ENCODE measurements at regions not wholly inside any gene's neighbourhood (a gene's known extent, or its start where the extent isn't known, plus 50 kb on each side); places are given as distances from the start of the nearest gene placed in this dataset.

- peak; percentile 7 for DNase-seq (ENCODE audit: low read depth, low spot score)
- no peaks in the 10 kb centered on the region for H3K79me2 ChIP-seq (ENCODE audit: control insufficient read depth, insufficient read depth, low read length)
- H3K9me1 ChIP-seq (ENCODE audit: control insufficient read depth, extremely low read depth, insufficient read depth, low read length) = no peaks in the 10 kb centered on the region
- no peak for TF ChIP-seq EZH2 (IDR thresholded peaks at IDR 0.05; ENCODE audit: low read length)
- no peak for TF ChIP-seq CTCF (optimal IDR thresholded peaks at IDR 0.05 in 1 of 3, IDR thresholded peaks at IDR 0.05 in 1 of 3, conservative IDR thresholded peaks at IDR 0.05 in 1 of 3; ENCODE audit: extremely low read depth in 1 of 3, insufficient read depth in 2 of 3, low read length in 3 of 3)
- dilution Hi-C loops (cut with MboI; ENCODE audit: extremely low pct_ligation_motif_present, low sequenced_read_pairs) = no loop called here
- no peak overlapping the region for H3K4me3 ChIP-seq (ENCODE audit: control insufficient read depth in 2 of 3, extremely low read depth in 1 of 3, insufficient read depth in 2 of 3, low read depth in 1 of 3, low read length in 3 of 3)
- H4K20me1 ChIP-seq (ENCODE audit: control insufficient read depth, extremely low read depth, insufficient read depth, low read length) = no peaks in the 10 kb centered on the region
- FAIRE-seq = no peak
- no peak overlapping the region for H2AFZ ChIP-seq (ENCODE audit: control insufficient read depth, low read length)
- H3K27me3 ChIP-seq (ENCODE audit: control insufficient read depth, extremely low read depth, insufficient read depth, low read length) = no peaks in the 10 kb centered on the region
- H3K36me3 ChIP-seq (ENCODE audit: control insufficient read depth in 2 of 2, extremely low read depth in 1 of 2, insufficient read depth in 2 of 2, low read length in 2 of 2) = no peaks in the 10 kb centered on the region
- H3K4me1 ChIP-seq (ENCODE audit: control insufficient read depth, extremely low read depth, insufficient read depth, low read length) = peaks cover 22% of the 10 kb centered on the region
- no peak overlapping the region for H3K9ac ChIP-seq (ENCODE audit: control insufficient read depth, extremely low read depth, insufficient read depth, low read length)
- no peak overlapping the region for H3K4me2 ChIP-seq (ENCODE audit: control insufficient read depth, extremely low read depth, insufficient read depth, low read depth, low read length)
- no peak overlapping the region for H3K27ac ChIP-seq (ENCODE audit: control insufficient read depth, insufficient read depth, low read length)
- H3K9me3 ChIP-seq (ENCODE audit: control insufficient read depth, low read depth, low read length) = no peaks in the 10 kb centered on the region
Observed at GRCh38 chr7:131238347-131238931, 89.2 kb upstream of the MKLN1 start.

- H2AFZ ChIP-seq (ENCODE audit: control insufficient read depth, low read length) = no peak overlapping the region
- no peak overlapping the region for H3K27ac ChIP-seq (ENCODE audit: control insufficient read depth, insufficient read depth, low read length)
- H3K9me1 ChIP-seq (ENCODE audit: control insufficient read depth, extremely low read depth, insufficient read depth, low read length) = peaks cover 2% of the 10 kb centered on the region
- H3K9me3 ChIP-seq (ENCODE audit: control insufficient read depth, low read depth, low read length) = no peaks in the 10 kb centered on the region
- H3K27me3 ChIP-seq (ENCODE audit: control insufficient read depth, extremely low read depth, insufficient read depth, low read length) = no peaks in the 10 kb centered on the region
- H3K4me1 ChIP-seq (ENCODE audit: control insufficient read depth, extremely low read depth, insufficient read depth, low read length) = peaks cover 17% of the 10 kb centered on the region
- dilution Hi-C loops (cut with MboI; ENCODE audit: extremely low pct_ligation_motif_present, low sequenced_read_pairs) = no loop called here
- TF ChIP-seq CTCF (optimal IDR thresholded peaks at IDR 0.05 in 1 of 3, IDR thresholded peaks at IDR 0.05 in 1 of 3, conservative IDR thresholded peaks at IDR 0.05 in 1 of 3; ENCODE audit: extremely low read depth in 1 of 3, insufficient read depth in 2 of 3, low read length in 3 of 3) = no peak
- no peak for TF ChIP-seq EZH2 (IDR thresholded peaks at IDR 0.05; ENCODE audit: low read length)
- H4K20me1 ChIP-seq (ENCODE audit: control insufficient read depth, extremely low read depth, insufficient read depth, low read length) = no peaks in the 10 kb centered on the region
- FAIRE-seq (no peak), DNase-seq (ENCODE audit: low read depth, low spot score) (no peak)
- no peak overlapping the region for H3K4me3 ChIP-seq (ENCODE audit: control insufficient read depth in 2 of 3, extremely low read depth in 1 of 3, insufficient read depth in 2 of 3, low read depth in 1 of 3, low read length in 3 of 3)
- no peak overlapping the region for H3K4me2 ChIP-seq (ENCODE audit: control insufficient read depth, extremely low read depth, insufficient read depth, low read depth, low read length)
- H3K36me3 ChIP-seq (ENCODE audit: control insufficient read depth in 2 of 2, extremely low read depth in 1 of 2, insufficient read depth in 2 of 2, low read length in 2 of 2) = no peaks in the 10 kb centered on the region
- no peaks in the 10 kb centered on the region for H3K79me2 ChIP-seq (ENCODE audit: control insufficient read depth, insufficient read depth, low read length)
- H3K9ac ChIP-seq (ENCODE audit: control insufficient read depth, extremely low read depth, insufficient read depth, low read length) = no peak overlapping the region
Observed at GRCh38 chr7:131241386-131241785, 86.3 kb upstream of the MKLN1 start.

All from keratinocyte (primary cell).